ENCODE measurements at regions not wholly inside any gene's neighbourhood (a gene's known extent, or its start where the extent isn't known, plus 50 kb on each side); places are given as distances from the start of the nearest gene placed in this dataset.
A peak's percentile ranks its signal among the peaks of the same experiment; 100 is the strongest.

- TF ChIP-seq CTCF (IDR thresholded peaks at IDR 0.05) = no peak
- no peak for TF ChIP-seq EP300 (IDR thresholded peaks at IDR 0.05; ENCODE audit: low read depth)
- TF ChIP-seq POLR2A (IDR thresholded peaks at IDR 0.05) = no peak
- TF ChIP-seq POLR2AphosphoS5 (IDR thresholded peaks at IDR 0.05) = no peak
- WGBS, 2 donors (ENCODE audit: low coverage in 1 of 2) = 47 to 64% methylated on average over 3 of the region's 3 CpGs
- in situ Hi-C loops (cut with MboI; ENCODE audit: low pct_ligation_motif_present in 1 of 4, low pct_unique_long_range_greater_than_20kb in 1 of 4, low sequenced_read_pairs in 3 of 4) = no loop called here
- H3K9me3 ChIP-seq = no peaks in the 10 kb centered on the region
- H3K36me3 ChIP-seq = no peaks in the 10 kb centered on the region
- H3K4me3 ChIP-seq = no peak overlapping the region
- intact Hi-C loops (cut with DNase I; ENCODE audit: low total_unique reads) = no loop called here
- no peak overlapping the region for H3K27ac ChIP-seq
- no peaks in the 10 kb centered on the region for H3K27me3 ChIP-seq
- no peak for DNase-seq
- H3K4me1 ChIP-seq = no peaks in the 10 kb centered on the region
These were observed 64.5 kb downstream of the TUSC1 start for GRCh38 chr9:25613709-25614108.

- in situ Hi-C loops (cut with MboI; ENCODE audit: low pct_ligation_motif_present in 1 of 4, low pct_unique_long_range_greater_than_20kb in 1 of 4, low sequenced_read_pairs in 3 of 4) = no loop called here
These were observed 75.1 kb downstream of the TUSC1 start for GRCh38 chr9:25603106-25603505.

GRCh38 chr9:25602400-25603044 is 75.7 kb downstream of the TUSC1 start:
- 33 to 37% methylated on average over 6 of the region's 6 CpGs for WGBS, 2 donors (ENCODE audit: low coverage in 1 of 2)
- Histone ChIP-seq H3K4me3 (no peak overlapping the region), H3K27me3 (no peaks in the 10 kb centered on the region), H3K9me3 (no peaks in the 10 kb centered on the region), H3K36me3 (no peaks in the 10 kb centered on the region), H3K4me1 (peaks cover 0 to 20% (median 9%) of the 10 kb centered on the region in 4 donors), H3K27ac (peak overlapping the region; percentile 60 to 71 (median 66))
- intact Hi-C loops (cut with DNase I; ENCODE audit: low total_unique reads) = no loop called here
- no peak for TF ChIP-seq CTCF (IDR thresholded peaks at IDR 0.05)
- TF ChIP-seq POLR2AphosphoS5 (IDR thresholded peaks at IDR 0.05) = peak in 2 of 3 donors; percentile 57 to 64
- no peak for TF ChIP-seq EP300 (IDR thresholded peaks at IDR 0.05; ENCODE audit: low read depth)
- TF ChIP-seq POLR2A (IDR thresholded peaks at IDR 0.05) = no peak
- DNase-seq = no peak
- in situ Hi-C loops (cut with MboI; ENCODE audit: low pct_ligation_motif_present in 1 of 4, low pct_unique_long_range_greater_than_20kb in 1 of 4, low sequenced_read_pairs in 3 of 4) = no loop called here

More at GRCh38 chr9:25603106-25603505, 75.1 kb downstream of the TUSC1 start:
- no peak for DNase-seq
- Histone ChIP-seq H3K4me3 (no peak overlapping the region), H3K4me1 (peaks cover 0 to 20% (median 9%) of the 10 kb centered on the region in 4 donors), H3K36me3 (no peaks in the 10 kb centered on the region), H3K27me3 (no peaks in the 10 kb centered on the region), H3K9me3 (no peaks in the 10 kb centered on the region), H3K27ac (peak overlapping the region in 1 of 4 donors; percentile 71)
- intact Hi-C loops (cut with DNase I; ENCODE audit: low total_unique reads) = no loop called here
- TF ChIP-seq POLR2A (IDR thresholded peaks at IDR 0.05) = no peak
- TF ChIP-seq EP300 (IDR thresholded peaks at IDR 0.05; ENCODE audit: low read depth) = no peak
- TF ChIP-seq CTCF (IDR thresholded peaks at IDR 0.05) = no peak
- no peak for TF ChIP-seq POLR2AphosphoS5 (IDR thresholded peaks at IDR 0.05)

GRCh38 chr9:25600501-25600900 is 77.7 kb downstream of the TUSC1 start:
- in situ Hi-C loops (cut with MboI; ENCODE audit: low pct_ligation_motif_present in 1 of 4, low pct_unique_long_range_greater_than_20kb in 1 of 4, low sequenced_read_pairs in 3 of 4) = no loop called here
- Histone ChIP-seq H3K36me3 (no peaks in the 10 kb centered on the region), H3K4me1 (peaks cover 0 to 20% (median 9%) of the 10 kb centered on the region in 4 donors), H3K27ac (no peak overlapping the region), H3K9me3 (no peaks in the 10 kb centered on the region), H3K4me3 (no peak overlapping the region), H3K27me3 (no peaks in the 10 kb centered on the region)
- intact Hi-C loops (cut with DNase I; ENCODE audit: low total_unique reads) = no loop called here
- no peak for DNase-seq
- 74% methylated on average over 1 of the region's 1 CpG; no CpG with 5 or more reads in 1 of the 2 donors for whole genome bisulfite sequencing, 2 donors (ENCODE audit: low coverage in 1 of 2)
- no peak for TF ChIP-seq CTCF (IDR thresholded peaks at IDR 0.05)
- no peak for TF ChIP-seq EP300 (IDR thresholded peaks at IDR 0.05; ENCODE audit: low read depth)
- no peak for TF ChIP-seq POLR2A (IDR thresholded peaks at IDR 0.05)
- no peak for TF ChIP-seq POLR2AphosphoS5 (IDR thresholded peaks at IDR 0.05)

All from transverse colon (tissue), 4 donors.